ENCODE measurements at regions not wholly inside any gene's neighbourhood (a gene's known extent, or its start where the extent isn't known, plus 50 kb on each side); places are given as distances from the start of the nearest gene placed in this dataset.

GRCh38 chr2:9102861-9103662 is 99.6 kb upstream of the MBOAT2 start:
- DNase-seq = no peak

- DNase-seq = no peak
Measured at GRCh38 chr2:9101763-9102425, 98.4 kb upstream of the MBOAT2 start.

GRCh38 chr2:9100080-9100876 is 96.8 kb upstream of the MBOAT2 start:
- no peak for DNase-seq

- no peak for DNase-seq
Measured at GRCh38 chr2:9099341-9099751, 95.9 kb upstream of the MBOAT2 start.

- no peak for DNase-seq
Measured at GRCh38 chr2:9097892-9098291, 94.4 kb upstream of the MBOAT2 start.

- DNase-seq = no peak
Measured at GRCh38 chr2:9097239-9097638, 93.8 kb upstream of the MBOAT2 start.

- DNase-seq = no peak
Measured at GRCh38 chr2:9096761-9097160, 93.3 kb upstream of the MBOAT2 start.

GRCh38 chr2:9095690-9096089 is 92.2 kb upstream of the MBOAT2 start:
- DNase-seq = no peak

GRCh38 chr2:9095226-9095625 is 91.7 kb upstream of the MBOAT2 start:
- DNase-seq = no peak

GRCh38 chr2:9094117-9094516 is 90.6 kb upstream of the MBOAT2 start:
- no peak for DNase-seq

- DNase-seq = no peak
Measured at GRCh38 chr2:9093324-9093723, 89.8 kb upstream of the MBOAT2 start.

- DNase-seq = no peak
Measured at GRCh38 chr2:9092383-9093282, 89.1 kb upstream of the MBOAT2 start.

- no peak for DNase-seq
Measured at GRCh38 chr2:9091811-9092210, 88.3 kb upstream of the MBOAT2 start.

GRCh38 chr2:9089831-9090230 is 86.3 kb upstream of the MBOAT2 start:
- DNase-seq = no peak

- DNase-seq = no peak
Measured at GRCh38 chr2:9087121-9087681, 83.7 kb upstream of the MBOAT2 start.

GRCh38 chr2:9086465-9086864 is 83.0 kb upstream of the MBOAT2 start:
- DNase-seq = no peak

- no peak for DNase-seq
Measured at GRCh38 chr2:9085353-9085752, 81.9 kb upstream of the MBOAT2 start.

GRCh38 chr2:9083287-9083686 is 79.8 kb upstream of the MBOAT2 start:
- no peak for DNase-seq

GRCh38 chr2:9082158-9082557 is 78.7 kb upstream of the MBOAT2 start:
- no peak for DNase-seq

GRCh38 chr2:9081750-9082149 is 78.3 kb upstream of the MBOAT2 start:
- no peak for DNase-seq

GRCh38 chr2:9078405-9078804 is 74.9 kb upstream of the MBOAT2 start:
- no peak for DNase-seq

- DNase-seq = no peak
Measured at GRCh38 chr2:9077691-9078090, 74.2 kb upstream of the MBOAT2 start.
